Panc1 (cell line): ENCODE measurements at regions not wholly inside any gene's neighbourhood (a gene's known extent, or its start where the extent isn't known, plus 50 kb on each side); places are given as distances from the start of the nearest gene placed in this dataset.

Experiments used
- ATAC-seq: fragments of 200-7000 bp; cut with Tn5 transposase; 2 replicates; pipeline ENCODE4 v1.9.1; 2020; ENCODE audit warnings: mild to moderate bottlenecking, moderate library complexity
- BruUV-seq: library from RNA; stranded (reverse); fragments of 400-500 nt; replicated peaks from 2 replicates; lab custom pipeline; 2021; lab: Mats Ljungman, UMichigan
- CTCF ChIA-PET: fragments of 300-600 bp; sonication (Branson Sonifier 250); formaldehyde crosslinking; loops from one replicate; lab custom pipeline; 2022; ENCODE audit warnings: antibody characterized with exemption; lab: Charles Lee
- POLR2A ChIA-PET: fragments of 300-600 bp; sonication (Branson Sonifier 250); formaldehyde crosslinking; loops from one replicate; lab custom pipeline; 2022; ENCODE audit warnings: antibody characterized with exemption; lab: Charles Lee
- DNase-seq: peaks from one replicate; pipeline ENCODE4 v3.0.0-alpha.2; 2010; ENCODE audit warnings: low read depth, low spot score
- H3K27ac ChIP-seq: 2 replicates; pipeline ENCODE4 v1.5.1; 2011; ENCODE audit warnings: mild to moderate bottlenecking, low read length, inconsistent platforms
- H3K27me3 ChIP-seq: fragments of 200-500 bp; sonication (Bioruptor generic); 2 replicates; pipeline ENCODE4 v1.6.0; 2014; ENCODE audit warnings: low read length, inconsistent platforms; ENCODE audit not compliant: control insufficient read depth, insufficient read depth
- H3K36me3 ChIP-seq: fragments of 200-500 bp; sonication (Bioruptor generic); 2 replicates; pipeline ENCODE4 v1.5.1; 2014; ENCODE audit warnings: inconsistent platforms, mild to moderate bottlenecking, low read length, moderate library complexity; ENCODE audit not compliant: control insufficient read depth, insufficient read depth
- H3K4me1 ChIP-seq: 2 replicates; pipeline ENCODE4 v1.5.1; 2011; ENCODE audit warnings: inconsistent platforms, mild to moderate bottlenecking, low read length, moderate library complexity; ENCODE audit not compliant: control insufficient read depth, insufficient read depth
- H3K4me3 ChIP-seq, 2 experiments: 2 replicates each; pipeline ENCODE4 v1.5.1; 2011 to 2012; ENCODE audit warnings: low read depth in 2 of 2, low read length in 2 of 2, mild to moderate bottlenecking in 2 of 2, inconsistent platforms in 1 of 2, moderate library complexity in 1 of 2
- H3K9me3 ChIP-seq: fragments of 200-500 bp; sonication (Bioruptor generic); 2 replicates; pipeline ENCODE4 v1.5.1; 2014; ENCODE audit warnings: low read depth, mild to moderate bottlenecking, inconsistent platforms, low read length, moderate library complexity; ENCODE audit not compliant: control insufficient read depth, insufficient read depth
- POLR2AphosphoS5 ChIP-seq: IDR thresholded peaks from 2 replicates; pipeline ENCODE4 v1.6.1; 2012; ENCODE audit warnings: mild to moderate bottlenecking, low read depth, low read length, moderate library complexity
- SIN3A ChIP-seq: IDR thresholded peaks from 2 replicates; pipeline ENCODE4 v1.6.1; 2012; ENCODE audit warnings: low read depth, mild to moderate bottlenecking, low read length, moderate library complexity, borderline replicate concordance; ENCODE audit not compliant: insufficient read depth
- TCF7L2 ChIP-seq: IDR thresholded peaks from 2 replicates; pipeline ENCODE4 v1.6.1; 2011; ENCODE audit warnings: mild to moderate bottlenecking, low read depth, low read length, inconsistent platforms
- in situ Hi-C: cut with HindIII; loops from 2 replicates; pipeline ENCODE4 v1.10.0; 2016; ENCODE audit warnings: low sequenced_read_pairs, low pct_unique_long_range_greater_than_20kb
- intact Hi-C: fragments of 100-400 bp; cut with micrococcal nuclease; formaldehyde crosslinking; loops from one replicate; pipeline ENCODE4 v1.10.0; 2022; ENCODE audit not compliant: unreplicated experiment
- TF ChIP-seq, protein P1 (sequence below): fragments of 450-650 bp; IDR thresholded peaks from 2 replicates; pipeline ENCODE4 v1.5.1; 2017; ENCODE audit warnings: mild to moderate bottlenecking
- TF ChIP-seq, protein P2 (sequence below), 2 experiments: IDR thresholded peaks; 2 replicates each; pipeline ENCODE4 v1.6.1; 2011 to 2012; ENCODE audit warnings: low read depth in 2 of 2, control low read depth in 1 of 2, low read length in 1 of 2, mild to moderate bottlenecking in 1 of 2, moderate library complexity in 1 of 2; ENCODE audit not compliant: insufficient read depth in 1 of 2

DNA sequence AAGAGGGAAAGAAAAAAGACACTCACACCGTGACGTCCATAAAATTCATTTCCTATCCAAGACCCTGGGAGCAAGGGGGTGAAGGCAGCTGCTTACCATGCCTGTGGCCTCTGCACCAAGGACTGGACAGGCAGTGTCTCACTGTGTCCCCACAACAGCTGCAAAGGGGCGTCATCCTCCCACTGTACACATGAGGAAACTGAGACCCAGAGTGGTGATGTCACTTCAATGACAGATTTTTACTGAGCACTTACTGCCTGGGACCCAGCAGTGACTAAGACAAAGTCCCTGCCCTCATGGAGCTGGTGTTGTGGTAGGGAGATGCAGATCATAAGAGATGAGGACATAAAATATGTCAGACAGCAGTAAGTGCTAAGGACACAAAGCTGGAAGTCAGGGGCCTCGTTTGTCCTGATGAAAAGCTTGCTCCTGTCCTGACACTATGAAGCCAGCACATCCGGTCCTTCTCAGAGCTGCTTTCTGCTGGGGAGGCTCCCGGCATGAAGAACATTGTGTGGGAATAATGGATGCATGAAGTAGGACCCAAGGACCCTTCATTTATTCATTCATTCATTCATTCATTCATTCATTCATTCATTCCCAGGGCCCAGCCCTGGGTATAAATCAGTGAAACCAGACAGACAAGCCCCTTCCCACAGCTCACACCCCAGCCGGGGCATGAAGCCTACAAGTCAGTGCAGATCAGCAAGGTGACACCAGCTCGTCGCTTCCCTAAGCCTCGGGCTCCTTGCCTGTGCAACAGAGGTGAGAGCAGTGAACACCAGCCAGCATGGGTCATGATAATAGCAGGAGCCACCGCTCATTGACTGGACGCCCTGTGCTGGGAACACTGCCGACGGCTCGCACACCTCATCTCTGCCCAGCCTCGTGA is 473.7 kb downstream of the MATN1 start:
- BruUV-seq = no TSS peak
- ATAC-seq (no peak), DNase-seq (no peak)
- POLR2A ChIA-PET = no interaction called here
- Histone ChIP-seq H3K4me1 (no peaks in the 10 kb centered on the region), H3K4me3 (no peak overlapping the region), H3K36me3 (no peaks in the 10 kb centered on the region), H3K27ac (no peak overlapping the region), H3K27me3 (peaks cover 10% of the 10 kb centered on the region), H3K9me3 (no peaks in the 10 kb centered on the region)
- intact Hi-C loops = no loop called here
- no peak for TF ChIP-seq TCF7L2
- in situ Hi-C loops = no loop called here
- CTCF ChIA-PET = no interaction called here

DNA sequence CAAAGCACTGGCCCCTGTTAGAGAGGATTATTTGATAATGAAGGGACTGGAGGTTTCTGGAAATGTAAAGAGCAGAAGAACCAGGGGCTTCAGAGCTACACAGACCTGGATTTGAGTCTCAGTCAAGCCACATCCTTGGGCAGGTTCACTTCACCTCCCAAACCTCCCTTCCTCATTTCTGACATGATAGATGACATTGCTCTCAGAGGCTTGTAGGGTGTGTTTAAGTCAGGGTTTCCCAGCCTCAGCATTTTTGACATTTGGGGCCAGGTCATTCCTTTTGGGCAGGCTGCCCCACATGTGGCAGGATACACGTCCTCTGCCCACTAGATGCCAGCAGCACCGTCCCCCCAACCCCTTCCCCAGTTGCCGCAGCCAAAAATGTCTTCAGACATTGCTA is 474.6 kb downstream of the MATN1 start:
- ATAC-seq (no peak), DNase-seq (no peak)
- Histone ChIP-seq H3K27ac (no peak overlapping the region), H3K4me1 (no peaks in the 10 kb centered on the region), H3K27me3 (peaks cover 10% of the 10 kb centered on the region), H3K9me3 (no peaks in the 10 kb centered on the region), H3K36me3 (no peaks in the 10 kb centered on the region), H3K4me3 (no peak overlapping the region)
- in situ Hi-C loops (no loop called here), intact Hi-C loops (no loop called here)
- CTCF ChIA-PET = no interaction called here
- no TSS peak for BruUV-seq
- TF ChIP-seq, protein P1, sequence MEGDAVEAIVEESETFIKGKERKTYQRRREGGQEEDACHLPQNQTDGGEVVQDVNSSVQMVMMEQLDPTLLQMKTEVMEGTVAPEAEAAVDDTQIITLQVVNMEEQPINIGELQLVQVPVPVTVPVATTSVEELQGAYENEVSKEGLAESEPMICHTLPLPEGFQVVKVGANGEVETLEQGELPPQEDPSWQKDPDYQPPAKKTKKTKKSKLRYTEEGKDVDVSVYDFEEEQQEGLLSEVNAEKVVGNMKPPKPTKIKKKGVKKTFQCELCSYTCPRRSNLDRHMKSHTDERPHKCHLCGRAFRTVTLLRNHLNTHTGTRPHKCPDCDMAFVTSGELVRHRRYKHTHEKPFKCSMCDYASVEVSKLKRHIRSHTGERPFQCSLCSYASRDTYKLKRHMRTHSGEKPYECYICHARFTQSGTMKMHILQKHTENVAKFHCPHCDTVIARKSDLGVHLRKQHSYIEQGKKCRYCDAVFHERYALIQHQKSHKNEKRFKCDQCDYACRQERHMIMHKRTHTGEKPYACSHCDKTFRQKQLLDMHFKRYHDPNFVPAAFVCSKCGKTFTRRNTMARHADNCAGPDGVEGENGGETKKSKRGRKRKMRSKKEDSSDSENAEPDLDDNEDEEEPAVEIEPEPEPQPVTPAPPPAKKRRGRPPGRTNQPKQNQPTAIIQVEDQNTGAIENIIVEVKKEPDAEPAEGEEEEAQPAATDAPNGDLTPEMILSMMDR = no peak
- no peak for TF ChIP-seq POLR2AphosphoS5
- no peak for TF ChIP-seq SIN3A
- TF ChIP-seq TCF7L2 = no peak
- TF ChIP-seq, protein P2, sequence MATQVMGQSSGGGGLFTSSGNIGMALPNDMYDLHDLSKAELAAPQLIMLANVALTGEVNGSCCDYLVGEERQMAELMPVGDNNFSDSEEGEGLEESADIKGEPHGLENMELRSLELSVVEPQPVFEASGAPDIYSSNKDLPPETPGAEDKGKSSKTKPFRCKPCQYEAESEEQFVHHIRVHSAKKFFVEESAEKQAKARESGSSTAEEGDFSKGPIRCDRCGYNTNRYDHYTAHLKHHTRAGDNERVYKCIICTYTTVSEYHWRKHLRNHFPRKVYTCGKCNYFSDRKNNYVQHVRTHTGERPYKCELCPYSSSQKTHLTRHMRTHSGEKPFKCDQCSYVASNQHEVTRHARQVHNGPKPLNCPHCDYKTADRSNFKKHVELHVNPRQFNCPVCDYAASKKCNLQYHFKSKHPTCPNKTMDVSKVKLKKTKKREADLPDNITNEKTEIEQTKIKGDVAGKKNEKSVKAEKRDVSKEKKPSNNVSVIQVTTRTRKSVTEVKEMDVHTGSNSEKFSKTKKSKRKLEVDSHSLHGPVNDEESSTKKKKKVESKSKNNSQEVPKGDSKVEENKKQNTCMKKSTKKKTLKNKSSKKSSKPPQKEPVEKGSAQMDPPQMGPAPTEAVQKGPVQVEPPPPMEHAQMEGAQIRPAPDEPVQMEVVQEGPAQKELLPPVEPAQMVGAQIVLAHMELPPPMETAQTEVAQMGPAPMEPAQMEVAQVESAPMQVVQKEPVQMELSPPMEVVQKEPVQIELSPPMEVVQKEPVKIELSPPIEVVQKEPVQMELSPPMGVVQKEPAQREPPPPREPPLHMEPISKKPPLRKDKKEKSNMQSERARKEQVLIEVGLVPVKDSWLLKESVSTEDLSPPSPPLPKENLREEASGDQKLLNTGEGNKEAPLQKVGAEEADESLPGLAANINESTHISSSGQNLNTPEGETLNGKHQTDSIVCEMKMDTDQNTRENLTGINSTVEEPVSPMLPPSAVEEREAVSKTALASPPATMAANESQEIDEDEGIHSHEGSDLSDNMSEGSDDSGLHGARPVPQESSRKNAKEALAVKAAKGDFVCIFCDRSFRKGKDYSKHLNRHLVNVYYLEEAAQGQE (IDR thresholded peaks at IDR 0.05; ENCODE audit: insufficient read depth in 1 of 2, low read depth in 2 of 2, low read length in 1 of 2) = no peak
- POLR2A ChIA-PET = no interaction called here

DNA sequence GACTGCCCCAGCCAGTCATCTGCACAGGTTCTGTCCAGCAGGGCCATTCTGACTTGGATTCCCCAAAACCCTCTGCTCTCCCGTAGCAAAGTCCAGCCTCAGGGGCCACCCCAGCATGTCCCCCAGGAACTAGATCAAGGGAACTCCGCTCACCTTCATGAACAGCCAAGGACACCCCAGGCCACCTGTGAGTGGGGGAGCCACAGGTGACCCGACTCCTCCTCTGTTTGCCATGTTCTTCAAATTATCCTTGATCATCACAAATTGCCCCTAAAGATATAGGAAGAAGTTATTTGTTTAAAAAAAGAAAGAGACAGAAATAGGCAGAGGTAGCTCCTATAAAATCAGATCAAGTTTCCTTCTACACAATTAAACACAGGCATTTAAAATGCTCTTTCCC is 475.0 kb downstream of the MATN1 start:
- ATAC-seq (no peak), DNase-seq (no peak)
- H3K36me3 ChIP-seq = no peaks in the 10 kb centered on the region
- ChIA-PET CTCF (no interaction called here), POLR2A (no interaction called here)
- no peak overlapping the region for H3K27ac ChIP-seq
- no peaks in the 10 kb centered on the region for H3K9me3 ChIP-seq
- peaks cover 10% of the 10 kb centered on the region for H3K27me3 ChIP-seq
- no peaks in the 10 kb centered on the region for H3K4me1 ChIP-seq
- no peak overlapping the region for H3K4me3 ChIP-seq
- in situ Hi-C loops (no loop called here), intact Hi-C loops (no loop called here)
- TF ChIP-seq, protein P1 = no peak
- no peak for TF ChIP-seq POLR2AphosphoS5
- BruUV-seq = no TSS peak
